Right atrium auricular region (tissue), 2 donors: ENCODE measurements at regions not wholly inside any gene's neighbourhood (a gene's known extent, or its start where the extent isn't known, plus 50 kb on each side); places are given as distances from the start of the nearest gene placed in this dataset.
"Not testable (repeated sequence)": the region's sequence is repeated elsewhere in the genome, so short reads cannot be mapped to it uniquely, and the experiment has no call there.

Experiments
- DNase-seq: peaks from one replicate; pipeline ENCODE4 v3.0.0-alpha.2; 2019; ENCODE audit warnings: low spot score
- H3K27ac ChIP-seq, 2 donors: fragments of 200-600 bp; sonication (generic); 1 replicate in 1 of 2; 2 replicates in 1 of 2; pipeline ENCODE4 v1.5.1; 2016 to 2019
- H3K27me3 ChIP-seq, 2 donors: fragments of 200-600 bp; sonication (generic); one replicate each; pipeline versions ENCODE4 v1.5.1 to v1.6.0; 2017 to 2019
- H3K36me3 ChIP-seq: fragments of 200-600 bp; sonication (generic); one replicate; pipeline ENCODE4 v1.5.1; 2016
- H3K4me1 ChIP-seq, 2 donors: fragments of 200-600 bp; sonication (generic); one replicate each; pipeline versions ENCODE4 v1.5.1 to v1.6.0; 2017 to 2019
- H3K4me3 ChIP-seq, 2 donors: fragments of 200-600 bp; sonication (generic); 1 replicate in 1 of 2; 2 replicates in 1 of 2; pipeline ENCODE4 v1.5.1; 2017 to 2019; ENCODE audit warnings: mild to moderate bottlenecking in 1 of 2, moderate library complexity in 1 of 2
- H3K9me3 ChIP-seq, 2 donors: fragments of 200-600 bp; sonication (generic); one replicate each; pipeline ENCODE4 v1.5.1; 2019
- TF ChIP-seq, protein P1 (sequence below), 2 donors: fragments of 200-600 bp; sonication (generic); IDR thresholded peaks; one replicate each; pipeline ENCODE4 v1.5.1; 2019; ENCODE audit warnings: antibody characterized with exemption in 2 of 2

GRCh38 chr14:82963756-82964155 lies 1430.1 kb upstream of the SEL1L start:
- Histone ChIP-seq H3K27ac (no peak overlapping the region), H3K4me3 (no peak overlapping the region), H3K27me3 (no peaks in the 10 kb centered on the region), H3K4me1 (no peaks in the 10 kb centered on the region), H3K36me3 (no peaks in the 10 kb centered on the region), H3K9me3 (no peaks in the 10 kb centered on the region)
- DNase-seq, result no peak
- TF ChIP-seq, protein P1, sequence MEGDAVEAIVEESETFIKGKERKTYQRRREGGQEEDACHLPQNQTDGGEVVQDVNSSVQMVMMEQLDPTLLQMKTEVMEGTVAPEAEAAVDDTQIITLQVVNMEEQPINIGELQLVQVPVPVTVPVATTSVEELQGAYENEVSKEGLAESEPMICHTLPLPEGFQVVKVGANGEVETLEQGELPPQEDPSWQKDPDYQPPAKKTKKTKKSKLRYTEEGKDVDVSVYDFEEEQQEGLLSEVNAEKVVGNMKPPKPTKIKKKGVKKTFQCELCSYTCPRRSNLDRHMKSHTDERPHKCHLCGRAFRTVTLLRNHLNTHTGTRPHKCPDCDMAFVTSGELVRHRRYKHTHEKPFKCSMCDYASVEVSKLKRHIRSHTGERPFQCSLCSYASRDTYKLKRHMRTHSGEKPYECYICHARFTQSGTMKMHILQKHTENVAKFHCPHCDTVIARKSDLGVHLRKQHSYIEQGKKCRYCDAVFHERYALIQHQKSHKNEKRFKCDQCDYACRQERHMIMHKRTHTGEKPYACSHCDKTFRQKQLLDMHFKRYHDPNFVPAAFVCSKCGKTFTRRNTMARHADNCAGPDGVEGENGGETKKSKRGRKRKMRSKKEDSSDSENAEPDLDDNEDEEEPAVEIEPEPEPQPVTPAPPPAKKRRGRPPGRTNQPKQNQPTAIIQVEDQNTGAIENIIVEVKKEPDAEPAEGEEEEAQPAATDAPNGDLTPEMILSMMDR (IDR thresholded peaks at IDR 0.05), result no peak

GRCh38 chr14:82987502-82988124 lies 1454.0 kb upstream of the SEL1L start:
- Histone ChIP-seq H3K4me1 (no peaks in the 10 kb centered on the region), H3K4me3 (no peak overlapping the region), H3K9me3 (no peaks in the 10 kb centered on the region), H3K27me3 (no peaks in the 10 kb centered on the region), H3K27ac (no peak overlapping the region), H3K36me3 (no peaks in the 10 kb centered on the region)
- TF ChIP-seq, protein P1 (IDR thresholded peaks at IDR 0.05), result no peak
- DNase-seq, result no peak

DNA sequence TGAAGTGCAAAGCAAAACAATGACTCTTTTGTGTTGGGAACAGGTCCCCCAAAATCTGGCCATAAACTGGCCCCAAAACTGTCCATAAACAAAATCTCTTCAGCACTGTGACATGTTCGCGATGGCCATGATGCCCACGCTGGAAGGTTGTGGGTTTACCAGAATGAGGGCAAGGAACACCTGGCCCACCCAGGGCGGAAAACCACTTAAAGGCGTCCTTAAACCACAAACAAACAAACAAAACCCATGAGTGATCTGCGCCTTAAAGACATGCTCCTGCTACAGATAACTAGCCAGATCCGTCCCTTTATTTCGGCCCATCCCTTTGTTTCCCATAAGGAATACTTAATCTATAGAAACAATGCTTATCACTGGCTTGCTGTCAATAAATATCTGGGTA lies 1460.9 kb upstream of the SEL1L start:
- not testable (repeated sequence) for H3K36me3 ChIP-seq, H3K27ac ChIP-seq, DNase-seq, H3K9me3 ChIP-seq, H3K4me1 ChIP-seq, H3K27me3 ChIP-seq, H3K4me3 ChIP-seq

DNA sequence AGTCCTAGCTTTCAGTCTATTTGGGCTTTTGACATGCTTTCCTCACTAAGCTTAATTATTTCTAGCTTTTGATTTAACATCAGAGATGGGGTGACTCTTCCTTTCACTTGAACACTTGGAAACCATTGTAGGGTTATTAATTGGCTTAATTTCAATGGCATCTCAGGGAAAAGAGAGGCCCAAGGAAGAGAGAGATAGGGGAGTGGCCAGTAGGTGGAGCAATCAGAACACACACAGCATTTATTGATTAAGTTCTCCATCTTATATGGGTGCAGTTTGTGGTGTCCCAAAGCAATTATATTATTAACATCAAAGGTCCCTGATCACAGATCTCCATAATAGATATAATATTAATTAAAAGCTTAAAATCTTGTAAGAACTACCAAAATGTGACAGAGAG lies 1466.1 kb upstream of the SEL1L start:
- TF ChIP-seq, protein P1 (IDR thresholded peaks at IDR 0.05), result peak in 1 of 2 donors; percentile 16
- H3K4me3 ChIP-seq, result no peak overlapping the region
- no peak overlapping the region for H3K27ac ChIP-seq
- no peaks in the 10 kb centered on the region for H3K36me3 ChIP-seq
- H3K27me3 ChIP-seq, result no peaks in the 10 kb centered on the region
- no peaks in the 10 kb centered on the region for H3K4me1 ChIP-seq
- no peaks in the 10 kb centered on the region for H3K9me3 ChIP-seq
- no peak for DNase-seq

- Histone ChIP-seq H3K4me1 (no peaks in the 10 kb centered on the region), H3K27me3 (no peaks in the 10 kb centered on the region), H3K4me3 (no peak overlapping the region), H3K36me3 (no peaks in the 10 kb centered on the region), H3K27ac (no peak overlapping the region), H3K9me3 (no peaks in the 10 kb centered on the region)
- no peak for DNase-seq
- TF ChIP-seq, protein P1 (IDR thresholded peaks at IDR 0.05), result no peak
Measured at GRCh38 chr14:83004456-83005006, 1470.9 kb upstream of the SEL1L start.

- no peak overlapping the region for H3K4me3 ChIP-seq
- TF ChIP-seq, protein P1 (IDR thresholded peaks at IDR 0.05), result no peak
Measured at GRCh38 chr14:83006121-83006670, 1472.5 kb upstream of the SEL1L start.

GRCh38 chr14:83007052-83007451 lies 1473.4 kb upstream of the SEL1L start:
- not testable (repeated sequence) for H3K27me3 ChIP-seq, H3K27ac ChIP-seq, H3K9me3 ChIP-seq, H3K4me3 ChIP-seq, DNase-seq, H3K4me1 ChIP-seq, H3K36me3 ChIP-seq

More at GRCh38 chr14:83006121-83006670, 1472.5 kb upstream of the SEL1L start:
- DNase-seq, result no peak
- Histone ChIP-seq H3K9me3 (no peaks in the 10 kb centered on the region), H3K27me3 (no peaks in the 10 kb centered on the region), H3K4me1 (no peaks in the 10 kb centered on the region), H3K27ac (no peak overlapping the region), H3K36me3 (no peaks in the 10 kb centered on the region)
